Stimulated activated effector memory CD8-positive, alpha-beta T cell treated with anti-CD3 and anti-CD28 coated beads, Interleukin-12 subunit alpha, Interleukin-12 subunit beta, amount 100 ng/mL, for 72 hours (primary cell): ENCODE measurements at regions not wholly inside any gene's neighbourhood (a gene's known extent, or its start where the extent isn't known, plus 50 kb on each side); places are given as distances from the start of the nearest gene placed in this dataset.
"Not testable (repeated sequence)": the region's sequence is repeated elsewhere in the genome, so short reads cannot be mapped to it uniquely, and the experiment has no call there.

Experiments
- ATAC-seq: fragments of 150-1000 bp; cut with Tn5 transposase; 2 replicates; pipeline ENCODE4 v1.10.0; 2021
- DNase-seq, 2 donors: peaks; one replicate each; pipeline ENCODE4 v3.0.0; 2021 to 2022; ENCODE audit warnings: low spot score in 2 of 2
- H3K27ac Mint-ChIP-seq: one replicate; pipeline ENCODE4 v1.8.0; 2022; ENCODE audit warnings: mild to moderate bottlenecking, mixed read lengths
- H3K36me3 Mint-ChIP-seq: one replicate; pipeline ENCODE4 v1.8.0; 2022; ENCODE audit warnings: mild to moderate bottlenecking, mixed read lengths
- H3K4me1 Mint-ChIP-seq: one replicate; pipeline ENCODE4 v1.8.0; 2022; ENCODE audit warnings: mixed read lengths
- H3K4me3 Mint-ChIP-seq: one replicate; pipeline ENCODE4 v1.8.0; 2022; ENCODE audit warnings: mild to moderate bottlenecking, mixed read lengths
- H3K9me3 Mint-ChIP-seq: one replicate; pipeline ENCODE4 v1.8.0; 2022; ENCODE audit warnings: mixed read lengths

GRCh38 chr18:64806691-64807090 lies 657.8 kb upstream of the LINC00305 start:
- no peak overlapping the region for H3K4me3 Mint-ChIP-seq
- no peak for ATAC-seq
- no peaks in the 10 kb centered on the region for H3K4me1 Mint-ChIP-seq
- H3K36me3 Mint-ChIP-seq: no peaks in the 10 kb centered on the region
- H3K27ac Mint-ChIP-seq: no peak overlapping the region
- peaks cover 13% of the 10 kb centered on the region for H3K9me3 Mint-ChIP-seq
- DNase-seq: no peak

- ATAC-seq (no peak), DNase-seq (no peak)
- H3K9me3 Mint-ChIP-seq: peaks cover 13% of the 10 kb centered on the region
- H3K27ac Mint-ChIP-seq: no peak overlapping the region
- H3K4me1 Mint-ChIP-seq: no peaks in the 10 kb centered on the region
- no peaks in the 10 kb centered on the region for H3K36me3 Mint-ChIP-seq
- no peak overlapping the region for H3K4me3 Mint-ChIP-seq
Measured at GRCh38 chr18:64806232-64806631, 657.3 kb upstream of the LINC00305 start.

DNA sequence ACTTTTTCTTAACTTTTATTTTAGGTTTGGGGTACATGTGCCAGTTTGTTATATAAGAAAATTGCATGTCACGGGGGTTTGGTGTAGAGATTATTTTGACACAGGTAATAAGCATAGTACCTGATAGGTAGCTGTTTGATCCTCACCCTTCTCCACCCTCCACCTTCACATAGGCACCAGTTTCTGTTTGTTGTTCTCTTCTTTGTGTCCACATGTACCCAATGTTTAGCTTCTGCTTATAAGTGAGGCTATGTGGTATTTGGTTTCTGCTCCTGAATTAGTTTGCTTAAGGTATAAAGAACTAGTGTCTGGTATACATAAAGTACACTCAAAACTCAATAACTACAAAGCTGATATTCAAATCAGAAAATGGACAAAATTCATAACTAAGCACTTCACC lies 654.6 kb upstream of the LINC00305 start:
- Mint-ChIP-seq H3K36me3 (no peaks in the 10 kb centered on the region), H3K9me3 (peaks cover 10% of the 10 kb centered on the region), H3K4me3 (no peak overlapping the region), H3K4me1 (no peaks in the 10 kb centered on the region), H3K27ac (no peak overlapping the region)
- ATAC-seq (no peak), DNase-seq (no peak)

GRCh38 chr18:64800151-64800550 lies 651.3 kb upstream of the LINC00305 start:
- ATAC-seq (no peak), DNase-seq (no peak)
- Mint-ChIP-seq H3K4me3 (no peak overlapping the region), H3K36me3 (no peaks in the 10 kb centered on the region), H3K27ac (no peak overlapping the region), H3K9me3 (peaks cover 7% of the 10 kb centered on the region), H3K4me1 (no peaks in the 10 kb centered on the region)

- ATAC-seq: no peak
- no peaks in the 10 kb centered on the region for H3K4me1 Mint-ChIP-seq
- H3K27ac Mint-ChIP-seq: no peak overlapping the region
- no peak for DNase-seq
- H3K36me3 Mint-ChIP-seq: no peaks in the 10 kb centered on the region
- no peak overlapping the region for H3K4me3 Mint-ChIP-seq
- peaks cover 7% of the 10 kb centered on the region for H3K9me3 Mint-ChIP-seq
Measured at GRCh38 chr18:64799376-64799775, 650.5 kb upstream of the LINC00305 start.

DNA sequence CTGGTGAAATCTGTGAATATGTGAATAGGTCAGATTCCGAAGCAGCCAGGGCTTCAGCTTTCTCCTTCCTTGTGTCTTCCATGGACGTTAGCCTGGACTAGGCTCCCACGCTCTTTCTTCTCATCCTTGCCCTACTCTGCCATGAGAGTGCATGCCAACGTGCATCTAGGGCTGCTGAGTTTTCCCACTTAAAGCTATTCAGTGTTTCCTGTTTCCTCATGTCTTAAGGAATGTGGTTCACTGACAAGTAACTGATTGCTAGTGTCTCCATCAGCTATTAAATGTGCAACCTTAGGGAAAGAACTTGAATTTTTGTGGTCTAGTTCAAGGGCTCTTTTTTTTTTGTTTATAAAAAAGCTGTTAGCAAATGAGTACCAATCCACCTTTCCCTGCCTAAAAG lies 642.3 kb upstream of the LINC00305 start:
- no peaks in the 10 kb centered on the region for H3K36me3 Mint-ChIP-seq
- H3K9me3 Mint-ChIP-seq: peaks cover 12% of the 10 kb centered on the region
- H3K27ac Mint-ChIP-seq: no peak overlapping the region
- no peaks in the 10 kb centered on the region for H3K4me1 Mint-ChIP-seq
- DNase-seq (no peak), ATAC-seq (no peak)
- no peak overlapping the region for H3K4me3 Mint-ChIP-seq

- no peaks in the 10 kb centered on the region for H3K36me3 Mint-ChIP-seq
- H3K4me3 Mint-ChIP-seq: no peak overlapping the region
- no peak overlapping the region for H3K27ac Mint-ChIP-seq
- peaks cover 19% of the 10 kb centered on the region for H3K9me3 Mint-ChIP-seq
- no peaks in the 10 kb centered on the region for H3K4me1 Mint-ChIP-seq
- ATAC-seq (no peak), DNase-seq (no peak)
Measured at GRCh38 chr18:64785686-64786085, 636.8 kb upstream of the LINC00305 start.

DNA sequence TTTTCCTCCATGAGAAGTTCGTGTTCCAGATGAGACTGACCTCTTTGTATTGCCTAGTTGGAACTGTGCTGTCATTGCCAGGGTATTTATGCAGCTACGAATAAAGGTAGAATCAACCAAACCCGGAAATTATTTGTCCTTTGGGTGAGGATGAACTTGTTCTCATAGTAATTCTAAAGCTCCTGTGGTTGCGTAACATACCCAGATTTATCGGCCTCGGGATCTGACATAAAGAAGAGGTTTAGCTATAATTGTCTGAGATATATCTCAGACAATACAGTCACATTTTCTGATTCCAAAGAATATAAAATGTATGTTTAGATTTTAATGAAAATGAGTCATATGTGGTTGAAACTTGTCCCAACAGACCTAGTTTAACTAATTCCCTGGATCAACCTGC lies 628.7 kb upstream of the LINC00305 start:
- Mint-ChIP-seq H3K4me1 (no peaks in the 10 kb centered on the region), H3K9me3 (peaks cover 16% of the 10 kb centered on the region)
- no peak for ATAC-seq

GRCh38 chr18:64765908-64766307 lies 617.0 kb upstream of the LINC00305 start:
- no peak for DNase-seq
- Mint-ChIP-seq H3K36me3 (no peaks in the 10 kb centered on the region), H3K4me3 (no peak overlapping the region), H3K27ac (no peak overlapping the region), H3K4me1 (no peaks in the 10 kb centered on the region), H3K9me3 (peaks cover 8% of the 10 kb centered on the region)
- ATAC-seq: no peak

More for the DNA sequence above, 628.7 kb upstream of the LINC00305 start:
- H3K27ac Mint-ChIP-seq: no peak overlapping the region
- DNase-seq: no peak
- no peaks in the 10 kb centered on the region for H3K36me3 Mint-ChIP-seq
- no peak overlapping the region for H3K4me3 Mint-ChIP-seq

- no peak for DNase-seq
- no peak overlapping the region for H3K4me3 Mint-ChIP-seq
- no peaks in the 10 kb centered on the region for H3K4me1 Mint-ChIP-seq
- H3K36me3 Mint-ChIP-seq: no peaks in the 10 kb centered on the region
- ATAC-seq: no peak
- H3K27ac Mint-ChIP-seq: no peak overlapping the region
- peaks cover 15% of the 10 kb centered on the region for H3K9me3 Mint-ChIP-seq
Measured at GRCh38 chr18:64752707-64753106, 603.8 kb upstream of the LINC00305 start.

DNA sequence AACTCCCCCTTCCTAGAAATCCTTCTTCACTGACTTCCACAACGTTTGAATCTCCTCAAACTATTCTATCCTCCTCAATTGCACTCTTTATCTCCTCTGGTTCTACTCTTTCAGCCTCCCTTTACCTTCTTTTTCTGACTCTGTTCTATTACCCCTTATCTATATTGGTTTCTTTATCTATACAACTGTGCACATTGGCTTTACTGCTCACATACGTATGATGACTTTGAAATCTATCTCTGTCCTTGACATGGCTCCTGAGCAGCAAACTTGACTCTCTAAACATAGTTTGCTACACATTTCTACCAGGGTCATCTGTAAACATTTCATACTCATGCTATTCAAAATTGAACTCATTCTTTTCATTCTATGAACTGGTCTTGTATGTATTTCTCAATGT lies 601.0 kb upstream of the LINC00305 start:
- H3K4me3 Mint-ChIP-seq: no peak overlapping the region
- H3K27ac Mint-ChIP-seq: no peak overlapping the region
- peaks cover 19% of the 10 kb centered on the region for H3K9me3 Mint-ChIP-seq
- H3K36me3 Mint-ChIP-seq: no peaks in the 10 kb centered on the region
- ATAC-seq (no peak), DNase-seq (no peak)
- no peaks in the 10 kb centered on the region for H3K4me1 Mint-ChIP-seq

DNA sequence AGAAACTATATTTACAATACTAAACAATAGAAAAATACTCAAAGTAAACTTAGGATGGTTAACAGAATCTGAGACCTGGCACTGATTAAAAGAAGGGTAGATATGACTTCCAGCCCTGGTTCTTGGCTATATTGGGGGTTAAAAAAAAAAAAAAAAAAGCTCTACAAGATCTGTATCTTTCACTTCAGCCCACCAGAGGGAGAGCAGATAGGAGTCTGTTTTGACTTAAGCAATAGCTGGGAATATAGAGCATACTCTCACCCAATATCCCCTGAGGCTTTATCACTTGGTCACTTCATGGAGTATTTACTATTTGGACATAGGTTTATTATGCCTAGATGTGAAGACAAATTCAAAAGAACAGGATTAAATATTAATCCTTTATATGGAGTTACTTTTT lies 598.9 kb upstream of the LINC00305 start:
- Mint-ChIP-seq H3K4me3 (no peak overlapping the region), H3K9me3 (peaks cover 24% of the 10 kb centered on the region), H3K4me1 (no peaks in the 10 kb centered on the region), H3K36me3 (no peaks in the 10 kb centered on the region), H3K27ac (no peak overlapping the region)
- DNase-seq (no peak), ATAC-seq (no peak)

DNA sequence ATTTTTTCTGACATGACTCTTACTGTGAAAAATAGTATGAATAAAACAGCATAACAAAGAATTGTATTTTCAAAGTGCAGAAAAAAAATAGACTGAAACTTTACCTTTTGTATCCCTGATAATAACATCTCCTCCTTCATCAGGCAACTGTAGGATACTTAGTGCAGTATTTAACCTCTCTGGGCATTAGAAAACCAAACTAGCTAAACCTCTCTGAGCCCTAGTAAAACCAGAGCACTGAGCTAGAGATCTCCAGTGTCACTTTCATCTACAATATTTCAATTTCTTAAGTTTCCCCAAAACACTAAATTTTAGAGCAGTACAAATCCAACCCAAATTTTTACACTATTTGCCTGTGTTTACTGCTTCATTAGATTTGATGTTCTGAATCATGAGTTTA lies 594.0 kb upstream of the LINC00305 start:
- Mint-ChIP-seq H3K4me1 (no peaks in the 10 kb centered on the region), H3K4me3 (no peak overlapping the region), H3K27ac (no peak overlapping the region), H3K36me3 (no peaks in the 10 kb centered on the region), H3K9me3 (peaks cover 14% of the 10 kb centered on the region)
- ATAC-seq (no peak), DNase-seq (no peak)

GRCh38 chr18:64734063-64734462 lies 585.2 kb upstream of the LINC00305 start:
- no peak for DNase-seq
- H3K36me3 Mint-ChIP-seq: no peaks in the 10 kb centered on the region
- peaks cover 12% of the 10 kb centered on the region for H3K9me3 Mint-ChIP-seq
- no peak overlapping the region for H3K4me3 Mint-ChIP-seq
- no peak for ATAC-seq
- H3K27ac Mint-ChIP-seq: no peak overlapping the region
- H3K4me1 Mint-ChIP-seq: no peaks in the 10 kb centered on the region

GRCh38 chr18:64725657-64726056 lies 576.8 kb upstream of the LINC00305 start:
- H3K4me3 Mint-ChIP-seq: not testable (repeated sequence)

DNA sequence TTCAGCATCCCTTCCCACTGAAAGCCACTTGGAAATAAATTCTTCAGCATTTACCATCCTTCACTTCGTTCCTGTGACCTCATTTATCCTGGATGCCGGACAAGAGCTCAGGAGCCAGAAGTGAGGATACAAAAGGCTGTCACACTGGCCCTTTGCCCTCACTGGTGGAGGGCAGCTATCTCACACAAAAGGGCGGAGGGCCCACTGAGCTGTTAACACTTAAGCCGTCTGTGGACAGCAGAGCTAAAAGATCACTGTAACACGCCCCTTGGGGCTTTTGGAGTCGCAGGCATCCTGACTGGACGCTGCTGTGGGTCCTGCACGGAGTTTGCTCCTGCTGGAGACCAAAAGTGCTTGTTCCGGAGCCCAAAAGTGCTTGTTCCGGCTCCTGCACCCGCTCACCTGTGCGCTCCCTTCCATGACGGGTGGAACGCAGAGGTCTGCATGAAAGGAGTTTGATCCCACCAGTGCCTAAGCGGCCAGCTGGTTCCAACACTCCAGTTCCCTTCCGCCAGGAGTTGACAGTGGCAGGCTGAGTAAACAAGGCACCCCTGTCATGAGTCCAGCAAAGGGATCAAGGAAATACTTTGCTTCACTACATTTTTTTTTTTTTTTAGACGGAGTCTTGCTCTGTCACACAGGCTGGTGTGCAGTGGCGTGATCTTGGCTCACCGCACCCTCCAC lies 572.0 kb upstream of the LINC00305 start:
- DNase-seq (no peak), ATAC-seq (no peak)
- H3K4me3 Mint-ChIP-seq: no peak overlapping the region
- H3K36me3 Mint-ChIP-seq: no peaks in the 10 kb centered on the region
- no peaks in the 10 kb centered on the region for H3K9me3 Mint-ChIP-seq
- H3K27ac Mint-ChIP-seq: no peak overlapping the region
- no peaks in the 10 kb centered on the region for H3K4me1 Mint-ChIP-seq

More at GRCh38 chr18:64725657-64726056, 576.8 kb upstream of the LINC00305 start:
- H3K9me3 Mint-ChIP-seq, DNase-seq, ATAC-seq, H3K36me3 Mint-ChIP-seq, H3K4me1 Mint-ChIP-seq, H3K27ac Mint-ChIP-seq: not testable (repeated sequence)

DNA sequence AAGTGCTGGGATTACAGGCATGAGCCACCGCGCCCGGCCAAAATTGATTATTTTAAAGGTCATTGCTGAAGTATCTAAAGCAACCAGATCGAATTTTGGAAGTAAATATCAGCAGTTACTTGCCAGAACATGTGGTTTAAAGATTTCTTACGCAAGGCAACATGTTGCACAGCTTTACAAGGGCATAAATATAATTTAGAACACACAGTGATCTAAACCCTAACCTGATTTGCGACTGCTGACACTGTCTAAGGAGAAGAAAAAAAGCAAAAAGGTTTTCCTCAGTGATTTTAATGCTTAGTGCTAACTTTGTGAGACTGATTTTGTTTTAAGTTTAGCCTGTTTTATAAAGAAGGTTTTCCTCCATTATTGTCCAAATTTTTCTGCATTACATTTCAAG lies 569.9 kb upstream of the LINC00305 start:
- no peak overlapping the region for H3K27ac Mint-ChIP-seq
- DNase-seq (no peak), ATAC-seq (no peak)
- no peak overlapping the region for H3K4me3 Mint-ChIP-seq
- no peaks in the 10 kb centered on the region for H3K9me3 Mint-ChIP-seq
- H3K4me1 Mint-ChIP-seq: no peaks in the 10 kb centered on the region
- no peaks in the 10 kb centered on the region for H3K36me3 Mint-ChIP-seq
